GM13976 (cell line): ENCODE measurements at regions not wholly inside any gene's neighbourhood (a gene's known extent, or its start where the extent isn't known, plus 50 kb on each side); places are given as distances from the start of the nearest gene placed in this dataset.

ENCODE experiments used
- DNase-seq: peaks from one replicate; pipeline ENCODE4 v3.0.0; 2012; ENCODE audit warnings: low spot score
- CTCF ChIP-seq: IDR thresholded peaks from 2 replicates; pipeline ENCODE4 v1.5.1; 2012; ENCODE audit warnings: borderline replicate concordance, mild to moderate bottlenecking; ENCODE audit not compliant: insufficient read depth; ENCODE audit errors: extremely low read depth, missing control alignments, control extremely low read depth
- in situ Hi-C: fragments of 300-500 bp; cut with MboI; formaldehyde crosslinking; loops from one replicate; pipeline ENCODE4 v1.12.0; 2022; ENCODE audit warnings: low sequenced_read_pairs, mixed read lengths, inconsistent platforms; ENCODE audit not compliant: unreplicated experiment

DNA sequence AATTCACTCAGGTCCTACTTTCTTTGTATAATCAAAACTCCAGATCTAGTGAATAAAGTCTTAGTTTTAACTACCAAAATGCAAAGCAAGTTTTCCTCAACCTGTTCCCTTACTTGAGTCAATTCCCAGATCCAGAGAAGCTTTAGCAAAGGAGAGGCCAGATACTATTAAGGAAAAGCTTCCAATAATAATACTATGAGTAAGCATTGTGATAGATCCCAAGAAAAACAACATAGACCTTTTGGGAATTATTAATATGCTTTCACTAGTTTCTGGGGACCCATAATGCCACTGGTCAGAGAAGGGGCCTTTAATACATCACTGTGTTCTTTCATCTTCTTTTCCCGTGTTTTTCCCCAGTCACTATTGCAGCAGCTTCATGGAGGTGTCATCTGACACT, 339.9 kb upstream of the CDIN1 start:
- no peak for TF ChIP-seq CTCF
- no peak for DNase-seq
- in situ Hi-C loops = no loop called here

GRCh38 chr15:36251450-36251849, 328.0 kb upstream of the CDIN1 start:
- in situ Hi-C loops = no loop called here
- no peak for TF ChIP-seq CTCF
- DNase-seq = no peak

DNA sequence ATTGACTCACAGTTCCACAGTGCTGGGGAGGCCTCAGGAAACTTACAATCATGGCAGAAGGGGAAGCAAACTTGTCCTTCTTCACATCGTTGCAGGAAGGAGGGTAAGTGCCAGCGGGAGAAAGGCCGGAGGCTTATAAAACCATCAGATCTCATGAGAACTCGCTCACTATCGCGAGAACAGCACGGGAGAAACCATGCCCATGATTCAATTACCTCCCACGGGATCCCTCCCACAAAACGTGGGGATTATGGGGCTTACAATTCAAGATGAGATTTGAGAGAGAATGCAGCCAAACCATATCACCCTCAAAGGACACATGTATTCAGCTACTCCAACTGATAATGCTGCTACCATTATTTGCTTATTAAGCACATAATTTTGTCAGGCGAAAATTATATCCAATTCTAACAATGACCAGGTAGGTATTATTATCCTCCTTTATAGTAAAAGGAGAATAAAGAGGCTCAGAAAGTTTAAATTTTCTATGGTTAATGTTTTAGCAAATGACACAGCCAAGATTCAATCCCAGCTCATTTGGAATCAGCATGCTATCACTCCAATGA, 327.2 kb upstream of the CDIN1 start:
- no peak for TF ChIP-seq CTCF
- in situ Hi-C loops = no loop called here
- DNase-seq = no peak

DNA sequence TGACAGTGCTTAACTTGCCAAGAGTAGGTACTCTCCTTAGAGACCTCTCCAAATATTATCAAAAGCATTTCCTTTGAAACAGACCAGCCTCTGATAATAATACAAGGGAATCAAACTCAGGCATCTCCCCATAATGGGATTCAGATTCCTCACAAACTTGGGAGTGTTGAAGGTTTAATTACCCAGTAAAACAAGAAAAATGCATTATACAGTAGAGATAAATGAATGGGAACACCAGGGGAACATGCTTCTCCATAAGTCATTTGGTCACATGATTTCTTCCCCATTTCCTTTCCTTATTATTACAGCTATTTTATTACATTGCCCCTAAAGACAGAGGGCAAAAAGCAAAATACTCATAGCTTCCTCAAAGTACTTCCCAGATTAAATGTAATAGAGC, 325.0 kb upstream of the CDIN1 start:
- in situ Hi-C loops = no loop called here
- TF ChIP-seq CTCF = no peak
- DNase-seq = no peak

GRCh38 chr15:36256404-36256807, 323.0 kb upstream of the CDIN1 start:
- in situ Hi-C loops = no loop called here
- DNase-seq = no peak
- TF ChIP-seq CTCF = no peak

DNA sequence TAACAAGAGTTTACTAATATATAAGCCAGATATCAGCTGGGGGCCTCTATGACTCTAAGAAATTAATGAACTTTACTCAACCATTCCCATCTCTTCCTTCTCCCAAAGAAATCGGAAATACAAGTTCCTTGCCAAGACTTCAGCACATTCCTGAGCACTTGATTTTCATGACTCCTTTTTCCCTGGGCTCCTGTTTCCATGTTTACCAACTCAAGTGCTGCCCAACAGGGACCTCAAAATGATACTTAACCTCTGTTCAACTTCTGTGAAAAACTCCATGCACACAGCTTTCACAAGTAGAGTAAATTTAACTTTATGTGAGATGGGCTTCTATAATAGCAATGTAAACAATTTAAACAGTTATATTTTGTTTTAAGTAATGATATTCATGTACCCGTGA, 315.8 kb upstream of the CDIN1 start:
- DNase-seq = no peak
- in situ Hi-C loops = no loop called here
- no peak for TF ChIP-seq CTCF

DNA sequence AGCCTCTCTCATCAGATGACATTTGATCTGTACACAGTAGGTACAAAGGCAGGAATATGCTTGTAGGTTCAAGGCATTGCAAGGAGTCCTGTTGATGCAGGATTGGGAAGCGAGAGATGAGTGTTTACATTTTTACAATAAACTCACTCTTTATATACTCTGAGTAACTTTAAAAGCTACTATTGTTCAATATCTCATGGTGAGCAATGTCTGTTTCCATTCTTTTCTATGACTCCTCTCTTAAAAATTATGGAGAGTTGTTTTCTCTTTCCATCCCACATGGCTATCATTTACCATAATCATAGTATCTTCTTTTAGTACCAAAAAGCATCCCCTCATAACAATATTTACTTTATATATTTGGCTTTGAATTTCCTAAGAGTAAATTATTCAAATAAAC, 314.0 kb upstream of the CDIN1 start:
- DNase-seq = no peak
- no peak for TF ChIP-seq CTCF
- in situ Hi-C loops = no loop called here
